Activated CD4-positive, alpha-beta memory T cell treated with anti-CD3 and anti-CD28 coated beads for 36 hours (primary cell): ENCODE measurements at regions not wholly inside any gene's neighbourhood (a gene's known extent, or its start where the extent isn't known, plus 50 kb on each side); places are given as distances from the start of the nearest gene placed in this dataset.
"Not testable (repeated sequence)": the region's sequence is repeated elsewhere in the genome, so short reads cannot be mapped to it uniquely, and the experiment has no call there.

Experiments used
- CTCF ChIA-PET: fragments of 350-600 bp; sonication (Branson Sonifier 250); formaldehyde crosslinking; loops from one replicate; lab custom pipeline; 2021; ENCODE audit warnings: antibody characterized with exemption, inconsistent platforms; lab: Charles Lee
- POLR2A ChIA-PET: fragments of 350-600 bp; sonication (Branson Sonifier 250); formaldehyde crosslinking; loops from one replicate; lab custom pipeline; 2021; ENCODE audit warnings: antibody characterized with exemption; lab: Charles Lee
- DNase-seq: peaks from one replicate; pipeline ENCODE4 v3.0.0-alpha.2; 2020
- H3K27ac Mint-ChIP-seq: one replicate; pipeline ENCODE4 v1.8.0; 2021; ENCODE audit warnings: mixed read lengths
- H3K27me3 Mint-ChIP-seq: one replicate; pipeline ENCODE4 v1.8.0; 2021; ENCODE audit warnings: mixed read lengths
- H3K36me3 Mint-ChIP-seq: one replicate; pipeline ENCODE4 v1.8.0; 2021; ENCODE audit warnings: mixed read lengths
- H3K4me1 Mint-ChIP-seq: one replicate; pipeline ENCODE4 v1.8.0; 2021; ENCODE audit warnings: low read depth, mixed read lengths
- H3K4me3 Mint-ChIP-seq: one replicate; pipeline ENCODE4 v1.8.0; 2021; ENCODE audit warnings: mild to moderate bottlenecking, mixed read lengths
- H3K9me3 Mint-ChIP-seq: one replicate; pipeline ENCODE4 v1.8.0; 2021; ENCODE audit warnings: mixed read lengths
- intact Hi-C: fragments of 100-400 bp; cut with micrococcal nuclease; formaldehyde crosslinking; loops from one replicate; pipeline ENCODE4 v1.15.1; 2023

DNA sequence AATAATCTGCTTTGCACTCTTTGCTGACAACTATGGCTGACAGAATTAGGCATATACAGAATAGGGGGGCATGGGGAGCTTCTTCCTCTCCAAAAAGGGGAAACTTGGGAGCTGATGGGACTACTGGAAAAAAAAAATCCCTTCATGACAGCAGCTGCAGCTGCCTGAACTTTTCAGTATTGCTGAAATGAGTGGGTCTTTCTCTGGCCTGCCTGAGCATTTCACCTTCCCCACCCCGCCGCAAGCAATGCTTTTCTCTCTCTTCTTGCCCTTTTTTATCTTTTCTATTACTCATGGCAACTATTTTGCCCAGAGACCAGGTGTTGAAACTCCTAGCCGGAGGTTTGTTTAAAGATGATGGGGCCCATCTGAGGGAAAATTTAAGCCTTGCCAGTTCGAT lies 244.9 kb downstream of the SEMA3D start:
- no peak for DNase-seq
- Mint-ChIP-seq H3K27me3 (no peaks in the 10 kb centered on the region), H3K27ac (no peak overlapping the region), H3K36me3 (no peaks in the 10 kb centered on the region), H3K4me3 (no peak overlapping the region), H3K9me3 (no peaks in the 10 kb centered on the region), H3K4me1 (no peaks in the 10 kb centered on the region)
- POLR2A ChIA-PET = no interaction called here
- CTCF ChIA-PET = no interaction called here
- intact Hi-C loops = no loop called here

GRCh38 chr7:84941291-84941690 lies 245.6 kb downstream of the SEMA3D start:
- ChIA-PET POLR2A (no interaction called here), CTCF (no interaction called here)
- Mint-ChIP-seq H3K4me3 (no peak overlapping the region), H3K27ac (no peak overlapping the region), H3K4me1 (no peaks in the 10 kb centered on the region), H3K36me3 (no peaks in the 10 kb centered on the region), H3K9me3 (no peaks in the 10 kb centered on the region), H3K27me3 (no peaks in the 10 kb centered on the region)
- DNase-seq = no peak
- intact Hi-C loops = no loop called here

- Mint-ChIP-seq H3K9me3 (no peaks in the 10 kb centered on the region), H3K27me3 (no peaks in the 10 kb centered on the region)
- CTCF ChIA-PET = no interaction called here
Measured at GRCh38 chr7:84939888-84940287, 247.0 kb downstream of the SEMA3D start.

GRCh38 chr7:84939442-84939841 lies 247.4 kb downstream of the SEMA3D start:
- H3K36me3 Mint-ChIP-seq = no peaks in the 10 kb centered on the region
- no peak overlapping the region for H3K4me3 Mint-ChIP-seq
- DNase-seq = no peak
- POLR2A ChIA-PET = no interaction called here
- H3K27ac Mint-ChIP-seq = no peak overlapping the region
- no peaks in the 10 kb centered on the region for H3K27me3 Mint-ChIP-seq
- CTCF ChIA-PET = no interaction called here
- no peaks in the 10 kb centered on the region for H3K4me1 Mint-ChIP-seq
- intact Hi-C loops = no loop called here
- H3K9me3 Mint-ChIP-seq = no peaks in the 10 kb centered on the region

More at GRCh38 chr7:84939888-84940287, 247.0 kb downstream of the SEMA3D start:
- POLR2A ChIA-PET = no interaction called here
- Mint-ChIP-seq H3K27ac (no peak overlapping the region), H3K36me3 (no peaks in the 10 kb centered on the region), H3K4me3 (no peak overlapping the region), H3K4me1 (no peaks in the 10 kb centered on the region)
- intact Hi-C loops = no loop called here
- DNase-seq = no peak

DNA sequence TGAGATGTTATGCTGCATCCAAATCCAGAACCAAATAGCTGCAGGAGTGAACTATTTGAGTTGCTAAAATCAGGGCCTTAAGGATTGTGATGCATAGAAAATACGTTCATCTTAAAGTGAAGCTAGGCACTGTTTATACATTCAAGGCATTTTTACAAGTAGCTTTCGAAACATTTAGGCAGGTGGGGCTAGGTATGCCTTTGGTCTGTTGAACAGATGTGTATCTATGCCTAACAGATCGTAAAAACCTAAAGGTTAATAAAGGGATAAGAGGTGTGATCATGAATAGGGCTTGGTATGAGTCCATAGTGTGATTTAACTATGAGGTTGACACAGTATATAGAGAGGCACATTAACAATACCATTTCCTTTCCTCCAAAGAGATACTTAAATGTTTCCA lies 262.5 kb downstream of the SEMA3D start:
- CTCF ChIA-PET = no interaction called here
- Mint-ChIP-seq H3K4me1 (no peaks in the 10 kb centered on the region), H3K36me3 (no peaks in the 10 kb centered on the region), H3K4me3 (no peak overlapping the region), H3K27ac (no peak overlapping the region), H3K27me3 (no peaks in the 10 kb centered on the region), H3K9me3 (peaks cover 8% of the 10 kb centered on the region)
- intact Hi-C loops = no loop called here
- POLR2A ChIA-PET = no interaction called here
- no peak for DNase-seq

DNA sequence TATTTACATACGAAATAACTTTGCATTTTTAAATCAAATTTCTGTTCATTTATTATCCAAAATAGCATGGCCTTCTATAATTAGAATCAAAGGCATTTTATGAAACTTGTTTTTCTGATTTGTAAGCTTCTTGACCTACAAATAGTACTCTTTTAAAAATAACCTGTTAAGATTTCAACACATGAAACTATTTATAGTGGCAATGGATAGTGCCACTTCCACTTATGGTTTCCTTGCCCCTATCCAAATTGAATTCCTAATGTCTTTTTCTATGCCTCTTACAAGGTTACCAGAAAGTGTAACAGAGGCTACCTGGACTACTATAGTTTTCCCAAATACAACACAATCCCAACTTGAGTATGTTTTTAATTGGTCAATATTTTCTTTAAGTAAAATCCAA lies 263.5 kb downstream of the SEMA3D start:
- peaks cover 12% of the 10 kb centered on the region for H3K9me3 Mint-ChIP-seq
- H3K4me1 Mint-ChIP-seq = no peaks in the 10 kb centered on the region
- H3K4me3 Mint-ChIP-seq = no peak overlapping the region
- POLR2A ChIA-PET = no interaction called here
- CTCF ChIA-PET = no interaction called here
- no peaks in the 10 kb centered on the region for H3K27me3 Mint-ChIP-seq
- intact Hi-C loops = no loop called here
- H3K36me3 Mint-ChIP-seq = no peaks in the 10 kb centered on the region
- DNase-seq = no peak
- no peak overlapping the region for H3K27ac Mint-ChIP-seq

DNA sequence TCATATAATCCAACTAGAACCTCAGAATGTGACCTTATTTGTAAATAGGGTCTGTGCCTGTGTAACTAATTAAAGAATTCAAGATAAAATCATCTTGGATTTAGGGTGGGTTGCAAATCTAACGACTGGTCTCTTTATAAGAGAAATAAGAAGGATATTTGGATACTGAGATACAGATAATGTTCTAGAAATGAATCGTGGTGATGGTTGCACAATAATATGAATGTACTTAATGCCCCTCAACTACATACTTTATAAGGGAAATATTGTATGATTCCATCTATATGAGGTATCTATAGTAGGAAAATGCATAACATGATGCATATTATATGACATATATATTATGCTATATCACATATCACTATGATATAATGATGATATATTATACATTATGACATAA lies 265.7 kb downstream of the SEMA3D start:
- Mint-ChIP-seq H3K27ac (no peak overlapping the region), H3K4me1 (no peaks in the 10 kb centered on the region), H3K27me3 (no peaks in the 10 kb centered on the region), H3K36me3 (no peaks in the 10 kb centered on the region), H3K4me3 (no peak overlapping the region), H3K9me3 (peaks cover 12% of the 10 kb centered on the region)
- ChIA-PET CTCF (no interaction called here), POLR2A (no interaction called here)
- intact Hi-C loops = no loop called here
- no peak for DNase-seq

- DNase-seq, H3K4me1 Mint-ChIP-seq, H3K36me3 Mint-ChIP-seq, H3K4me3 Mint-ChIP-seq, H3K27me3 Mint-ChIP-seq, CTCF ChIA-PET, intact Hi-C loops, POLR2A ChIA-PET, H3K27ac Mint-ChIP-seq: not testable (repeated sequence)
- H3K9me3 Mint-ChIP-seq = peaks cover 13% of the 10 kb centered on the region
Measured at GRCh38 chr7:84916973-84917372, 269.9 kb downstream of the SEMA3D start.

GRCh38 chr7:84916161-84916560 lies 270.7 kb downstream of the SEMA3D start:
- POLR2A ChIA-PET = no interaction called here
- CTCF ChIA-PET = no interaction called here
- no peaks in the 10 kb centered on the region for H3K36me3 Mint-ChIP-seq
- intact Hi-C loops = no loop called here
- no peaks in the 10 kb centered on the region for H3K27me3 Mint-ChIP-seq
- no peak overlapping the region for H3K4me3 Mint-ChIP-seq
- H3K9me3 Mint-ChIP-seq = peaks cover 13% of the 10 kb centered on the region
- no peak overlapping the region for H3K27ac Mint-ChIP-seq
- no peaks in the 10 kb centered on the region for H3K4me1 Mint-ChIP-seq
- DNase-seq = no peak

DNA sequence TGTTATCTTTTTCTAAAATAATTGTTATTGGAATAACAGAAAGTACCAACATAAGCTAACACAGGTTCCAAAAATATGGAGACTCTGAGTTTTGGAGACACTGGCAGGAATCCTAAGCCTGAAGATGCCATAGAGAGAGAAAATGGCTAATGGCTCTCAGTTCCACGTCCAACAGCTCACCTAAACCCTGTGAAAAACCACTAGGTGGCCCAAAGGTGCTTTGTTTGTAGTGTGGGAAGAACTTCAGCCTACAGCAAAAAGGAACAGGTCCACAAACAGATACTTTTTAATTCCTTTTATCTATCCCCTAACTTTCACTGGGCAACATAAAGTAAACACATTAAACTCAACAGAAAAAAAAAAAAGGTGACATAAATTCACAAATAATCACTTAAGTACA lies 272.3 kb downstream of the SEMA3D start:
- CTCF ChIA-PET = no interaction called here
- POLR2A ChIA-PET = no interaction called here
- no peak for DNase-seq
- Mint-ChIP-seq H3K27ac (no peak overlapping the region), H3K27me3 (no peaks in the 10 kb centered on the region), H3K4me1 (no peaks in the 10 kb centered on the region), H3K4me3 (no peak overlapping the region), H3K36me3 (no peaks in the 10 kb centered on the region), H3K9me3 (peaks cover 5% of the 10 kb centered on the region)
- intact Hi-C loops = no loop called here

- no peak overlapping the region for H3K4me3 Mint-ChIP-seq
- H3K27me3 Mint-ChIP-seq = no peaks in the 10 kb centered on the region
- ChIA-PET CTCF (no interaction called here), POLR2A (no interaction called here)
- intact Hi-C loops = no loop called here
- DNase-seq = no peak
- no peaks in the 10 kb centered on the region for H3K36me3 Mint-ChIP-seq
- H3K27ac Mint-ChIP-seq = no peak overlapping the region
- no peaks in the 10 kb centered on the region for H3K4me1 Mint-ChIP-seq
- H3K9me3 Mint-ChIP-seq = peaks cover 4% of the 10 kb centered on the region
Measured at GRCh38 chr7:84913731-84914130, 273.1 kb downstream of the SEMA3D start.

DNA sequence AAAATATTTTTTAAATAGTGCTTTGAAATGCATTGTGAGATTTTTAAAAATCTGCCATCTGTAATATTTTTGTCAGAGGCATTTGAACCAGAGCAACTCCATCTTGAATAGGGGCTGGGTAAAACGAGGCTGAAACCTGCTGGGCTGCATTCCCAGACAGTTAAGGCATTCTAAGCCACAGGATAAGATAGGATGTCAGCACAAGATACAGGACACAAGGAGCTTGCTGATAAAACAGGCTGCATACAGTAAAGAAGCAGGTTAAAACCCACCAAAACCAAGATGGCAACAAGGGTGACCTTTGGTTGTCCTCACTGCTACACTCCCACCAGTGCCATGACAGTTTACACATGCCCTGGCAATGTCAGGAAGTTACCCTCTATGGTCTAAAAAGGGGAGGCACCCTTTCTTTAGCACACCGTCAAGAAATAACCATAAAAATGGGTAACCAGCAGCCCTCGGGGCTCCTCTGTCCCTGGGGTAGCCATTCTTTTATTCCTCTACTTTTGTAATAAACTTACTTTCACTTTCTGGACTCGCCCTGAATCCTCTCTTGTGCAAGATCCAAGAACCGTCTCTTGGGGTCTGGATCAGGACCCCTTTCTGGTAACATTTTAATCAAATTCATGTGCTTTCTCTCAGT lies 273.7 kb downstream of the SEMA3D start:
- intact Hi-C loops = no loop called here

DNA sequence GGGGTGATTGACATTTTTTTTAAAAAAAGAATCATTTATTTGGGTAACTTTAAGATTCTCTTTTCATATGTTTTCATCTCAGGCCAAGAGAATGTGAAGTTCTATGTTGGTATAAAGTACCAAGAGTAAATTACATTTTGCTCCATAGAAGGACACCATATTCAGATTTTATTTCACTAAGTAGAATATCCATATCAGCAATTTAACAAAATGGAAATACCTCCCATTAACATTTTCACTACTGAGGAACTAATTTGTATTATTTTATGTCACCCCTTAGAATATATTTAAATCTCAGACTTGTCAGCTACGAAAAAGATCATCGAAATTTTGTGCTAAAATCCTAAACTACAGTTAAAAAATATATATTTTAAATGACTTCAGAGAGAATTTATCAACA lies 274.3 kb downstream of the SEMA3D start:
- CTCF ChIA-PET = no interaction called here
- H3K27ac Mint-ChIP-seq = no peak overlapping the region

More for the DNA sequence above, 273.7 kb downstream of the SEMA3D start:
- Mint-ChIP-seq H3K27ac (no peak overlapping the region), H3K9me3 (peaks cover 2% of the 10 kb centered on the region), H3K27me3 (no peaks in the 10 kb centered on the region), H3K4me1 (no peaks in the 10 kb centered on the region), H3K36me3 (no peaks in the 10 kb centered on the region), H3K4me3 (no peak overlapping the region)
- DNase-seq = no peak
- ChIA-PET POLR2A (no interaction called here), CTCF (no interaction called here)

More for the DNA sequence above, 274.3 kb downstream of the SEMA3D start:
- no peak for DNase-seq
- Mint-ChIP-seq H3K9me3 (peaks cover 2% of the 10 kb centered on the region), H3K27me3 (no peaks in the 10 kb centered on the region), H3K36me3 (no peaks in the 10 kb centered on the region), H3K4me3 (no peak overlapping the region), H3K4me1 (no peaks in the 10 kb centered on the region)
- POLR2A ChIA-PET = no interaction called here
- intact Hi-C loops = no loop called here
